ENCODE measurements at regions not wholly inside any gene's neighbourhood (a gene's known extent, or its start where the extent isn't known, plus 50 kb on each side); places are given as distances from the start of the nearest gene placed in this dataset.

DNA sequence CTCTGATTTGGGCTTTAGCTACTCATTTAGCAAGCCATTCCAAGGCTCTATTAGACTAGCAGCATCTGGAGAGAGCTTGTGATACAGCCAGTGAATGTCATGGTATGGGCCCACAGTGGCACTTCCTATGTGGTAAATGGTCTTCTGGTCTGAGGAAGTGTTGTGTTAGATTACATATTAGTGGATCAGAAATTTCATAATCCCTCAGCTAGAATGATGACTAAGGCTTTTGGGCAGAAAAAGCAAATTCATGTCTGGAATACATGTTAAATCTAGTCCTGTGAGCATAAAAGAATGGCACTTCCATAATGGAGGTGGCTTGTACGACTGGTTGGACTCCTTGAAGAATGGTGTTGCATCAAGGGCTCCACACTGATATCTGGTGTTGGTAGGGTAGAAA lies 436.8 kb upstream of the CWC22 start:
- no peak for DNase-seq

- no peak for DNase-seq
Measured at GRCh38 chr2:180442860-180443644, 436.0 kb upstream of the CWC22 start.

GRCh38 chr2:180419212-180419611 lies 412.1 kb upstream of the CWC22 start:
- no peak for DNase-seq

DNA sequence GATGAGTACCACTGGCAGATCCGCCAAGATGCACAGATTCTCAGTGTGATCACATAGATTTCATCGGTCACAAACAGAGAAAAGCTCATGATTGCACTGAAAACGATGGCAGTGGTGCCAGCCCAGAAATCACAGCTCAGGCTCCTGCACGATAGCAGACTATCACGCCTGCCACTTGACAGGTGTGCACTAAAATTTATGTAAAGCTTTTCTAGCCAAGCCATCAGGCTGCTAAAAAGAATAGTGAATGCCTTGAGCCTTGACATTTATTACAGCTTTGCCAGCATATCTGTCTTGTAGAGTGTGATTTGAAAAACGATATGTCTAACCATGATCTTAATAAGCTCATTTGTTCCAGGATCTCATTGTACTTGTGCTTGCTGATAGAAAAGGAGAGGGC lies 409.5 kb upstream of the CWC22 start:
- peak; percentile 73 for DNase-seq

GRCh38 chr2:180413336-180413735 lies 406.2 kb upstream of the CWC22 start:
- DNase-seq = no peak

DNA sequence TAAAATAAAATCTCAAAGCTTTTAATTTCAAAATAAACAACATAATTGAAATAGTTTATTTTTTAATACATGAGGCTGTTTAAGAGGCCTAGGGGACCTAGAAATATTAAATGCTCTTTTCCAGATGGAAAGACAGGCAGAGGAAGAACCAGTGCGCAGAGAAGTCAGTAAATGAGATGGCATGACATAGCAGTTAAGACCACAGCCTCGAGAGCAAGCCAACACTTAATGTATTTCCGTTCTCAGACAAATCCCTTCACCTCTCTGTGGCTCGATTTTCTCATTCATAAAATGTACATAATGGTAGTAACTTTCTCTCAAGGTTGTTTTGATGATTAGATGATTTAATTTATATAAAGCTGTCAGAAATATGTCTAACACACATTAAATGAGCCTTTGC lies 405.1 kb upstream of the CWC22 start:
- no peak for DNase-seq

GRCh38 chr2:180411661-180412060 lies 404.6 kb upstream of the CWC22 start:
- no peak for DNase-seq

- no peak for DNase-seq
Measured at GRCh38 chr2:180406687-180407086, 399.6 kb upstream of the CWC22 start.

DNA sequence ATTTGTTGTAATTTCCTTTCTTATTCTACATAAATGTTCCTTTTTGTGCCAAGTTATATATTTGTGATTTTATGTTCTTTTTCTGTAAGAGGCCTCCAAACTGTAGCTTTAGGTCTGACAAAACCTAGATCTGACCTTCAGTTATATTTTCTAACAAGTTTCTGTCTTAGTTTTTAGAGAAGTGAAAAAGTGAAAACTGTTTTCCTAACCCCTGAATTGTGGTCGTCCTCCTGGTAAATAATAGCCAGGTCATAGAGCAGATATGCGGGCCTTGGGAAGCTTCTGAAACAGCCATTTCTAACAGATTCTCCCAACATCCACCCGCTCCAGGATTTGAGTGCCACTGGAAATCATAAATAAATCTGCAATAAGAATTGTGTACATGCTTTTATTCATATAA lies 398.4 kb upstream of the CWC22 start:
- no peak for DNase-seq

- DNase-seq = no peak
Measured at GRCh38 chr2:180394305-180394704, 387.2 kb upstream of the CWC22 start.

DNA sequence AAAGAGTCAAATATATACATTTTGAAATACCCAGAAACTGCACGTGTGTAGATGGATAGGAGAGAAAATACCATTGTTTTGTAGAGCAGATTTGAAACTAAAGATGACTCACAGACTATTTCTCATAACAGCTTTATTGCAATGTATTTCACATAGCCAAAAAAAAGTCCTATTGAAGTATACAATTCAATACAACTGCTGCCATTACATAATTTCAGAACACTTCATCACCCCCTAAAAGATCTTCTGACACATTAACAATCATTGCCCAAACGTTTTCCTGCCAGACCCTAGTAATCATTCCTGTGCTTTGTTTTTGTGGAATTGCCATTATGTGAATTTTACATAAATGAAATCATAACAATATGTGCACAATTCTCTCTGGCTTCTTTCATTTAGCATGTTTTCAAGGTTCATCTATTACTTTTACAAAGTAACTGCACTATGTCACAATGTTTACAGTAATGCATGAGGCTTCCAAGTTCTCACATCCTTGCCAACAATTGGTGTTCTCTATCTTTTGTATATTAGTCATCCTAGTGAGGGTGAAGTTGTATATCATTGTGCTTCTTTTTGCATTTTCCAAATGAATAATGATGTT lies 378.6 kb upstream of the CWC22 start:
- DNase-seq = peak; percentile 4

GRCh38 chr2:180376066-180376465 lies 369.0 kb upstream of the CWC22 start:
- DNase-seq = no peak

DNA sequence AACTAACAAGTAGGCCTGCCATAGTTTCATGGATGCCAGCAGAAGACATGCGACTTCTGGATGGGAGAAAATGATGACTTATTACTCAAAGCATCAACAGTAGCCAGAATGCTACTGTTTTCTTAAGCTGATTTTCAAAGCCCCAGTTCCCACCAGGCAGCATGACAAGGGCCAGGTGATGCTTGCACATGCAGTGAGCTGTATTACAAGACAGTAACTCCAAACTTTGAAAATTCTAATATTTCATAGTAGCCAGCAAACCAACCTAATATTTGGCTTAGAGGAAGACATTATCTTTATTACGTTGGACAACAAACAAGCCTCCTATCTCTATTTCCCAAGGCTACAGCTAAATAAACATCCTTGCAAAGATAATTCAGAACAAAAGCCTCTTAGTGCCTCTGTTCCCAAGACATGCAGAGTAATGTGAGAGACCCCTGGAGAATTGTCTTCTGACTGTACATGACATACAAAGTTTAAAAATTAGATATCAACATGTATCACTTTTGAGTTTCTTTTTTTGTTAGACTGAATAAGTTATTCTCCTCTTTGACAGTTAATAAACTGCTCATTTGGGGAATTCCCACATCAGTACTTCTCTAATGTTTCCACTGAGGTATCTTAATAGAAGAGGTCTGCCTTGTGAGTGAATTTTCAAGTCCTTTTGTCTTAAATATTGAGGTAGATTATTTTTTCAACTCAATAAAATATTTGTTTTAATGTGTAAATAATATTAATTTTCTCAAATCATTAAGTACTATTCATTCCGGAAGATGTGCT lies 367.6 kb upstream of the CWC22 start:
- peak; percentile 14 for DNase-seq

DNA sequence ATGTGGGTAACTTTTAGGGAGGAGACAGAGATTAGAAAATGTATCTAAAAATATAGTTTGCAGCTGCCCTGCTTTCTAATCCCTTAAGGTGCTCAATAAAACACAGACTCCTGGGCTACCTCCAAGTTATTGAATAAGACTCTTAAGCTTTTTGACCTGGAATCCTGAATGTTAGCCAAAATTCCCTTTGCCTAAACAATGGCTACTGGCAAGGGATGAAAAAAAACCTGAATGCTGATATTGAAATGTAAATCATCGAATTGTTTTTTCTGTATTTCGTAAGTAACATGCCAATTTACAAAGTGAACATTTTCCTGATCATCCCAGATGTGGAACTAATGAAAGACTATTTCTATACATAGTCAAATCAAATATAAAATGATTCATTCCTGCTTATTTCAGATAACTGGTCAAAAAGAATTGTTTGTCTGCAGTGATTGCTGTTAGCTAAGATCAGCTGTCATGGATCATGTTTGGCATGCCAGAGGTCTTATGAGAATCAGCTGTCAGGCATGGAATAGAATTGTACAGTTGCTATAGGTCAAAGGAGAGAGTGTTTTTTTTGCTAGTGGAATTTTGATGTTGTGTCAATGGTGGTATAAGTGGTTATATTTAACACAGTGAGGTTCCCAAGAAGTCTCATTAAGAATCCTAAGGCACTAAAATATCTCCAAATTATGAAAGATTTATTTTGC lies 363.6 kb upstream of the CWC22 start:
- DNase-seq = no peak

DNA sequence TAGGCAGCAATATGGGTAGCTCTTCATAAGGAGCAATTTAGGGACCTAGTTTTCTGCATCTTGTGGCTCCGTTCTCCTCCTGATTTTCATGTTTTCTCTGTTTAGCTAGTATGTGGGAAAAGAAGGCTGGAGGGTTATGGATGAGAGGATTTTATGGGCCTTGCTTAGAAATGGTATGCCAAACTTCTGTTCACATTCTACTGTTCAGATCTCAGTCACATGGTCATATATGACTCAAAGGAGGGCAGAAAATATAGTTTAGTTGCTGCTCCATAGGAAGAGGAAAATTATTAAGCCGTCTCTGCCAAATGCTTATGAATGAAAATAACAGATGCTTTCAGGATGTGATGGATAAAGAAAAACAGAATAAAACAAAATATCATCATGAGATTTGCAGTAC lies 361.8 kb upstream of the CWC22 start:
- DNase-seq = no peak

DNA sequence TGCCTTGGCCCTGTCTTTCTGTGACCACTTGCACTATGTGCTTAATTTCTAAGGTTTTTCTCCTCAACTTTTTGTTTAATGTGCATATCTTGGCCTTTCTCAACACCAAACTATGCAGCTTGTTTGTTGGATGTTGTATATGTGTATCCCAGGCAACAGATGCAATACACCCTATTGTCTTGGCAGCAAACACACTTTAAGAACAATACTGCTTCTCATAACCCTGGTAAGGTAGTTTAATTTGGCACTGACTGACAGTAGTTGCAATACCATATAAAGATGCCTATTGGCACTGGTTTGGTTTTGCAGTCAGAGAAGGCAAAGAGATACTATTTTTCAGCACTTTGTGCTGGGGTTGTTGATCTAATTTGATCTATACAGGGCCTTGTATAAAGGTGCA lies 360.7 kb upstream of the CWC22 start:
- DNase-seq = no peak

GRCh38 chr2:180366481-180366880 lies 359.4 kb upstream of the CWC22 start:
- DNase-seq = peak; percentile 27

GRCh38 chr2:180364719-180365118 lies 357.6 kb upstream of the CWC22 start:
- peak; percentile 77 for DNase-seq

- no peak for DNase-seq
Measured at GRCh38 chr2:180360283-180360618, 353.2 kb upstream of the CWC22 start.

- peak; percentile 66 for DNase-seq
Measured at GRCh38 chr2:180359522-180360282, 352.6 kb upstream of the CWC22 start.

- DNase-seq = no peak
Measured at GRCh38 chr2:180358458-180358857, 351.4 kb upstream of the CWC22 start.

- peak; percentile 1 for DNase-seq
Measured at GRCh38 chr2:180356676-180357075, 349.6 kb upstream of the CWC22 start.

GRCh38 chr2:180352620-180353019 lies 345.5 kb upstream of the CWC22 start:
- DNase-seq = peak; percentile 11
